IgD-negative memory B cell (primary cell): ENCODE measurements at regions not wholly inside any gene's neighbourhood (a gene's known extent, or its start where the extent isn't known, plus 50 kb on each side); places are given as distances from the start of the nearest gene placed in this dataset.
"Not testable (repeated sequence)": the region's sequence is repeated elsewhere in the genome, so short reads cannot be mapped to it uniquely, and the experiment has no call there.

ENCODE experiments used
- H3K27ac Mint-ChIP-seq, 3 donors: one replicate each; pipeline ENCODE4 v1.8.0; 2020 to 2022; ENCODE audit warnings: mild to moderate bottlenecking in 3 of 3, mixed read lengths in 3 of 3, moderate library complexity in 1 of 3
- H3K27me3 Mint-ChIP-seq: one replicate; pipeline ENCODE4 v1.8.0; 2021; ENCODE audit warnings: mixed read lengths
- H3K36me3 Mint-ChIP-seq: one replicate; pipeline ENCODE4 v1.8.0; 2020; ENCODE audit warnings: mild to moderate bottlenecking, mixed read lengths
- H3K4me1 Mint-ChIP-seq, 3 donors: one replicate each; pipeline ENCODE4 v1.8.0; 2020 to 2022; ENCODE audit warnings: mixed read lengths in 3 of 3, mild to moderate bottlenecking in 1 of 3
- H3K4me3 Mint-ChIP-seq, 4 donors: one replicate each; pipeline ENCODE4 v1.8.0; 2020 to 2022; ENCODE audit warnings: mild to moderate bottlenecking in 4 of 4, mixed read lengths in 4 of 4, moderate library complexity in 3 of 4
- H3K9me3 Mint-ChIP-seq, 3 donors: one replicate each; pipeline ENCODE4 v1.8.0; 2020 to 2021; ENCODE audit warnings: mixed read lengths in 3 of 3, mild to moderate bottlenecking in 1 of 3

GRCh38 chr2:242054406-242054805 lies 184.9 kb downstream of the RTP5 start:
- no peaks in the 10 kb centered on the region for H3K4me1 Mint-ChIP-seq
- peaks cover 11% of the 10 kb centered on the region for H3K27me3 Mint-ChIP-seq
- H3K27ac Mint-ChIP-seq = no peak overlapping the region

DNA sequence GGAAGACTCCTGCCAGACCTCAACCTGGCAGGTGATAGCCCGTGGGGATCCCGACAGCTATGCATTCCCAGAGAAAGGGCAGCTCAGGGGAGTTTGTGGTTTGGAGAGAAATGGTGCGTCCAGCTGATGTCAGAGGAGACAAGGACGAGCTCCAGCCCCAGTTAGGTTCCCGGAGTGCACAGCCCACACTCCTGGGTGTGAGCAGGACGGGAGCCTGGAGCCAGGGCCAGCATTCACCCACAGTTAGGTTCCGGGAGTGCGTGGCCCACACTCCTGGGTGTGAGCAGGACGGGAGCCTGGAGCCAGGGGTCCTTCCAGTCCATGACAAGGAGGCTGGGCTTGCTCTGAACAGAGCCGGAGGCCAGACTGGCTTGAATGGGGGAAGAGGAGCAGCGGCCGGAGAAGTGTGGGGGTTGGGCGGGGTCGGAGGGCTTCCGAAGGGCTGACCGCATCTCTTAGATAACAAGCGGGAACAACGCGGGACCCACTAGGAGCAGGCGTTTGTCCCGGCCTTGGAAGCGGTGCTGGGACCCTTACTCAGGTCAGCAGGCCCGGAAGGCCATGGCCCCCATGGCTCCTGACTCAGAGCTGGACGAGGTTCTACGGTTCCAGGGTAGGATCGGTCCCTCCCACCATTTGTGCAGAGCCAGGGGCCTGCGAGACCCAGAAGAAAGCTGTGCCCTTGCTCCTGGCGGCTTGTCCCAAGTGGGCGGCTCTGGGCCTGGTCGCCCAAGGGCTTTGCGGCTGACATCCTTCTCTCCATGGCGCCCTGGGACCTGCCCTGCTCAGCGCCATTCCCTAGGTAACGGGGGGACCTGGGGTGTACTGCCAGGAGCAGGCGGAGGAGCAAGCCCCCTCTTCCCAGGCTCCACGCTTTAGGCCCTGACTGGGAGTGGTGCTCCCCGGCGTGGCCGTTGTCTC lies 185.6 kb downstream of the RTP5 start:
- Mint-ChIP-seq H3K4me3 (no peak overlapping the region), H3K9me3 (peaks cover 0 to 4% (median 0%) of the 10 kb centered on the region in 3 donors), H3K27me3 (peaks cover 11% of the 10 kb centered on the region), H3K27ac (no peak overlapping the region), H3K36me3 (no peaks in the 10 kb centered on the region), H3K4me1 (no peaks in the 10 kb centered on the region)

More at GRCh38 chr2:242054406-242054805, 184.9 kb downstream of the RTP5 start:
- Mint-ChIP-seq H3K9me3 (no peaks in the 10 kb centered on the region), H3K36me3 (no peaks in the 10 kb centered on the region), H3K4me3 (no peak overlapping the region)

GRCh38 chr2:242056026-242056425 lies 186.5 kb downstream of the RTP5 start:
- peaks cover 2% of the 10 kb centered on the region for H3K36me3 Mint-ChIP-seq
- no peaks in the 10 kb centered on the region for H3K4me1 Mint-ChIP-seq
- no peak overlapping the region for H3K27ac Mint-ChIP-seq
- peaks cover 0 to 10% (median 2%) of the 10 kb centered on the region in 3 donors for H3K9me3 Mint-ChIP-seq
- H3K27me3 Mint-ChIP-seq = peaks cover 11% of the 10 kb centered on the region
- no peak overlapping the region for H3K4me3 Mint-ChIP-seq

DNA sequence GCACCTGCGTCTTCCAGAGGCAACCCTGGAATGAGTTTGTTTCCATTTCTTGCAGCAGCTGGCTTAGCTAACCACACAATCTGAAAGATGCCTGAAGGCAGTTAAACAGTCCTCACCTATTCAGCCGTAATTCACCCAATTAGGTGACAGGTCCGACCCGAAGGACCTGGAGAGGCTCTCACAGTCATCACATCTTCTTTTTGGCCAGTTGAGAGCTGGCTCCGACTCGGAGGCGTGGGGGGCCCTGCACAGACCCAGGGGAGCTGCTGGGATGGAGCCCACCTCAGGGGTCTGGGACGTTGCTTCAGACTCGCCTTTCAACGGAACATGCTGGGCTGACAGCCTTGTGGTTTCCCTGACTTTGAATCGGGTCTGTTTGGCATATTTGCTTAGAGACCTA lies 187.3 kb downstream of the RTP5 start:
- no peak overlapping the region for H3K4me3 Mint-ChIP-seq
- peaks cover 0 to 10% (median 3%) of the 10 kb centered on the region in 3 donors for H3K9me3 Mint-ChIP-seq
- peaks cover 11% of the 10 kb centered on the region for H3K27me3 Mint-ChIP-seq
- peaks cover 2% of the 10 kb centered on the region for H3K36me3 Mint-ChIP-seq
- H3K4me1 Mint-ChIP-seq = no peaks in the 10 kb centered on the region
- no peak overlapping the region for H3K27ac Mint-ChIP-seq

GRCh38 chr2:242057379-242058040 lies 188.0 kb downstream of the RTP5 start:
- Mint-ChIP-seq H3K9me3 (peaks cover 0 to 10% (median 3%) of the 10 kb centered on the region in 3 donors), H3K27ac (no peak overlapping the region), H3K27me3 (peaks cover 11% of the 10 kb centered on the region), H3K36me3 (peaks cover 2% of the 10 kb centered on the region), H3K4me1 (no peaks in the 10 kb centered on the region), H3K4me3 (no peak overlapping the region)

GRCh38 chr2:242058116-242058680 lies 188.7 kb downstream of the RTP5 start:
- Mint-ChIP-seq H3K36me3 (peaks cover 2% of the 10 kb centered on the region), H3K27ac (no peak overlapping the region), H3K4me3 (no peak overlapping the region), H3K9me3 (peaks cover 0 to 10% (median 3%) of the 10 kb centered on the region in 3 donors), H3K27me3 (peaks cover 13% of the 10 kb centered on the region), H3K4me1 (no peaks in the 10 kb centered on the region)

DNA sequence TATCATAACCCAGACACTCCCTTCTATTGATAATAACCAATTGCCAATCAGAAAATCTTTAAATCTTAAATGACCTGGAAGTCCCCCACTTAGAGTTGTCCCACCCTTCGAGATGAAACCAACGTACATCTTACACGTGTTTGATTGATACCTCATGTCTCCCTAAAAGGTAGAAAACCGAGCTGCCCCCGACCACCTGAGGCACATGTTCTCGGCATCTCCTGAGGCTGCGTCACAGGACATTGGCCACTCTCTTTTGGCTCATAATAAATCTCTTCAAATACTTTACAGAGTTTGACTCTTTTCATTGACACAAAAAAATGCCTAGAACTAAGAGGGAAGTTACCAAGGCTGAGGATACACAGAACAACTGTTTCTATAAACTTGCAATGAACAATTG lies 190.0 kb downstream of the RTP5 start:
- Mint-ChIP-seq H3K36me3 (peaks cover 2% of the 10 kb centered on the region), H3K27ac (no peak overlapping the region), H3K9me3 (peaks cover 0 to 10% (median 3%) of the 10 kb centered on the region in 3 donors), H3K4me3 (no peak overlapping the region), H3K27me3 (peaks cover 13% of the 10 kb centered on the region), H3K4me1 (no peaks in the 10 kb centered on the region)

GRCh38 chr2:242060212-242060835 lies 190.8 kb downstream of the RTP5 start:
- Mint-ChIP-seq H3K36me3 (peaks cover 2% of the 10 kb centered on the region), H3K27ac (no peak overlapping the region), H3K27me3 (peaks cover 13% of the 10 kb centered on the region), H3K4me3 (peak overlapping the region in 1 of 4 donors; percentile 47), H3K4me1 (peaks cover 0 to under 1% (median 0%) of the 10 kb centered on the region in 3 donors), H3K9me3 (peaks cover 0 to 10% (median 3%) of the 10 kb centered on the region in 3 donors)

- H3K4me1 Mint-ChIP-seq, H3K9me3 Mint-ChIP-seq, H3K36me3 Mint-ChIP-seq, H3K4me3 Mint-ChIP-seq, H3K27ac Mint-ChIP-seq: not testable (repeated sequence)
- H3K27me3 Mint-ChIP-seq = peaks cover 11% of the 10 kb centered on the region
Measured at GRCh38 chr2:242061930-242062329, 192.4 kb downstream of the RTP5 start.

DNA sequence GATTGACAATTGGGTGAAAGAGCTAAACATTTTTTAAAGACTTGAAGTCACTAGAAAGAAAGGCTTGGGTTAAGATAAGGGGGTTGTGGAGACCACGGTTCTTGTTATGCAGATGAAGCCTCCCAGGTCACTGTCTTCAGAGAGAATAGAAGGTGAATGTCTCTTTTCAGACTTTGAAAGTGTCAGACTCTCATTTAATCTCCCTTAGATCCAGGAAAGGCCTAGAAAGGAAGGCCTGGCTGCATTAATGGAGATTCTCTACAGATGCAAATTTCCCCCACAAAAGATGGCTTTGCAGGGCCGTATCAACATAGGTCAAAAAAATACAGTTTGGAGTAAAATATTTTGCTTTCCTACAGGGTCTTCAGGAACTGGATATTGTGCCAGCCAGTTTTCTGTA lies 193.9 kb downstream of the RTP5 start:
- Mint-ChIP-seq H3K4me3 (no peak overlapping the region), H3K27me3 (peaks cover 3% of the 10 kb centered on the region), H3K9me3 (peaks cover 0 to 10% (median 3%) of the 10 kb centered on the region in 3 donors), H3K27ac (peak overlapping the region in 1 of 3 donors; percentile 40), H3K4me1 (peaks cover 0 to 4% (median 0%) of the 10 kb centered on the region in 3 donors), H3K36me3 (peaks cover 2% of the 10 kb centered on the region)

DNA sequence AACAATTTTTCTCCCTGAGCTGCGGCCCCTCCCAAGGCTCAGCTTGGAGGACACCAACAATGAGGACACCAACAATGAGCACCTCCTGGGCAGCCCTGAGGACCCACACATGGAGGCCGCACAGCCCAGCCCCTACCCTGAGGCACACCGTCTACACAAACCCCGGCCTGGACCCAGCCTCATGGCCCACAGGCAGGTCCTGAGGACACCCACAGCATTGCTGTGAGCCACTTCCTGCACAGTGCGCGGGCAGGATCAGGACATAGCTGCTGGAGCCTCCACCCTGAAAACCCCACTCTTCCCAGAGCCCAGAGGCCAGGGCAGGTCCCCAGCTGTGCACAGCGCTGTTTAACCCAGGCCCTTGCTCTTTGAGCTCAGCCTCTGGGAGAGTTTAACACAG lies 194.3 kb downstream of the RTP5 start:
- Mint-ChIP-seq H3K27me3 (peaks cover 5% of the 10 kb centered on the region), H3K36me3 (peaks cover 2% of the 10 kb centered on the region), H3K27ac (no peak overlapping the region), H3K9me3 (peaks cover 0 to 10% (median 3%) of the 10 kb centered on the region in 3 donors), H3K4me3 (no peak overlapping the region), H3K4me1 (peaks cover 0 to 4% (median 0%) of the 10 kb centered on the region in 3 donors)

DNA sequence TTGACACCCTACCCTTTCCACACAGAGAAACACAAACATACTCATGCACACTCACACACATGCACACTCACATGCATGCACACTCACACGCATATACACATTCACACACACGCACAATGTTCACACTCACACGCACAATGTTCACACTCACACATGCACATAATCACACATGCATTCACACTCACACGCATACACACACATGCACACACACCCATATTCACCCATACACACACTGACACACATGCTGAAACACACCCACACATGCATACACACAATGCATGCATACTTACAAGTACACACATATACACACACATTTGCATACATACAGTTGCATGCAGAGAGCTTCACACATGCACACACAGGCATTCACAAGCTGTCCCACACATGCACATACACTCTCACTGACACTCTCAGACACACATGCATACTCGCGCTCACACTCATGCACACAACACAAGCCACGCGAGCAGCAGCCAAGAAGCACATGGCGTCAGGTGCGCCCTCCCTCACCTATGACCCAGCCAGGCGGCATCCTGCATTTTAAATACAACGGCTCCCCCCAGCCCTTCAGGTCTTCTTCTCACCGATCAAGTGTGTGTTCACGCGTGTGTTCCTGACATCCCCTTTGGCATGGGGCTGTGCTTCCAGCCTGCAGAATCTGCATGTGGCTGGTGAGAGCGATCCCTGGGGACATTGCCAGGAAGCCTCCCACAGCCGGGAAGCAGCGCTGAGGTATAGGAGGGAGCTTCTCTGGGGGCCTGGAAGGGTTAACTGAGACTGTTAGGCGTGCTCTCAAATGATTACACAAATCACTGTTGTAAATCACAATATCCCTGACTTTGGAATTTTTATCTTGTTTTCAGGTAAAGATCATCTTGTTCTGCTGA lies 195.1 kb downstream of the RTP5 start:
- H3K9me3 Mint-ChIP-seq = peaks cover 0 to 8% (median 3%) of the 10 kb centered on the region in 3 donors
- H3K4me3 Mint-ChIP-seq = no peak overlapping the region
- H3K27ac Mint-ChIP-seq = no peak overlapping the region
- peaks cover 2% of the 10 kb centered on the region for H3K36me3 Mint-ChIP-seq
- H3K4me1 Mint-ChIP-seq = peaks cover 0 to 4% (median 0%) of the 10 kb centered on the region in 3 donors
- H3K27me3 Mint-ChIP-seq = peaks cover 5% of the 10 kb centered on the region

- H3K27ac Mint-ChIP-seq = no peak overlapping the region
- H3K4me1 Mint-ChIP-seq = peaks cover 0 to 4% (median 0%) of the 10 kb centered on the region in 3 donors
- peaks cover 0 to 3% (median 3%) of the 10 kb centered on the region in 3 donors for H3K9me3 Mint-ChIP-seq
- no peak overlapping the region for H3K4me3 Mint-ChIP-seq
- peaks cover 2% of the 10 kb centered on the region for H3K36me3 Mint-ChIP-seq
- H3K27me3 Mint-ChIP-seq = peaks cover 5% of the 10 kb centered on the region
Measured at GRCh38 chr2:242065426-242065825, 195.9 kb downstream of the RTP5 start.

DNA sequence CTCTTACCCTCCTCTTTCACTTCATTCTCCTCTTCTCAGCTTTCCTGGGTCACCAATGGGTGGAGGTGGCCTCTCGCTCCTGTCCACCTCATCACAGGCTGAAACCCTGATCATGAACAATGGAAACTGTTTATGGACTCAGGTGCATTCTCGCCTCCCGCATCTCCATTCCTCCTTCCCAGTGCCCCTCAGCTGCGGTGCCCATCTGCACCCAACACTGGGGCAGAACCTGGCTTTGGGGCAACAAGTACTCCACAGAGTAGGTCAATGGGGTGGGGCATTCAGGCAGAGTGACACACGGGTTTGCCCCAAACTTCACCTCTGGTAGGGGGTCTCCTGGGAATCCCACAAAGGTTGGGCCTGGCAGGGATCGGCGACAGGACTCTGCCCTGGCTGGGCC lies 199.5 kb downstream of the RTP5 start:
- H3K36me3 Mint-ChIP-seq = no peaks in the 10 kb centered on the region
- H3K27me3 Mint-ChIP-seq = peaks cover 7% of the 10 kb centered on the region
- H3K9me3 Mint-ChIP-seq = no peaks in the 10 kb centered on the region
- H3K4me1 Mint-ChIP-seq = peaks cover 0 to 4% (median 0%) of the 10 kb centered on the region in 3 donors
- no peak overlapping the region for H3K27ac Mint-ChIP-seq
- H3K4me3 Mint-ChIP-seq = peak overlapping the region in 1 of 4 donors; percentile 20
